Adrenal gland (tissue), 5 donors: ENCODE measurements at regions not wholly inside any gene's neighbourhood (a gene's known extent, or its start where the extent isn't known, plus 50 kb on each side); places are given as distances from the start of the nearest gene placed in this dataset.

ENCODE experiments used
- POLR2A ChIP-seq, 2 donors: fragments of 450-650 bp; IDR thresholded peaks; one replicate each; pipeline ENCODE4 v1.6.1; 2017; ENCODE audit warnings: antibody characterized with exemption in 2 of 2, mild to moderate bottlenecking in 2 of 2, moderate library complexity in 1 of 2
- TF ChIP-seq, protein P1 (sequence below), 6 experiments: fragments of 450-650 bp in 4 of 6; fragments of 200-600 bp in 2 of 6; sonication (generic) in 1 of 6; IDR thresholded peaks; 1 replicate in 5 of 6; 2 replicates in 1 of 6; pipeline versions ENCODE4 v1.5.1 to v1.8.0; 2016 to 2021; ENCODE audit warnings: antibody characterized with exemption in 6 of 6, mild to moderate bottlenecking in 2 of 6, moderate library complexity in 1 of 6
- donor health status: DM: no; HTN: no; CAD: no.

DNA sequence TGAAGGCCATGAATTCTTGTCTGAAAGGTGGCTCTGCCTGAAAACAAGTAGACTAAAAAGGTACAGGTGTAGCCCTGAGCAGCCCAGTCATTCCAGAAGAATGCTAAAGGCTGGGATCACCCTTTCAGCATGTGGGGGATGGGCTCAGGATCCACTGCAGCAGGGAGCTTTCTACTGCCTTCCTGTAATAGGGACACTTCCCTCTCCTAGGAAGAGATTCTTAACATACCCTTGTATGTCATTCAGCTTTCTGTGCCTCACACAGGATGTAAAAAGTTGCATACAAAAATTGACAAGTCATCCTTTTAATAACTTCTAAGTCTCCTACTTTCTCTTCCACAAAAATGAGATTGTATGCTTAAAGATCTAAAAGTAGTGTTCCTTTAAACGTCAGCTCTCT, 123.3 kb downstream of the ZNF518B start:
- TF ChIP-seq POLR2A (IDR thresholded peaks at IDR 0.05) = no peak
- TF ChIP-seq, protein P1, sequence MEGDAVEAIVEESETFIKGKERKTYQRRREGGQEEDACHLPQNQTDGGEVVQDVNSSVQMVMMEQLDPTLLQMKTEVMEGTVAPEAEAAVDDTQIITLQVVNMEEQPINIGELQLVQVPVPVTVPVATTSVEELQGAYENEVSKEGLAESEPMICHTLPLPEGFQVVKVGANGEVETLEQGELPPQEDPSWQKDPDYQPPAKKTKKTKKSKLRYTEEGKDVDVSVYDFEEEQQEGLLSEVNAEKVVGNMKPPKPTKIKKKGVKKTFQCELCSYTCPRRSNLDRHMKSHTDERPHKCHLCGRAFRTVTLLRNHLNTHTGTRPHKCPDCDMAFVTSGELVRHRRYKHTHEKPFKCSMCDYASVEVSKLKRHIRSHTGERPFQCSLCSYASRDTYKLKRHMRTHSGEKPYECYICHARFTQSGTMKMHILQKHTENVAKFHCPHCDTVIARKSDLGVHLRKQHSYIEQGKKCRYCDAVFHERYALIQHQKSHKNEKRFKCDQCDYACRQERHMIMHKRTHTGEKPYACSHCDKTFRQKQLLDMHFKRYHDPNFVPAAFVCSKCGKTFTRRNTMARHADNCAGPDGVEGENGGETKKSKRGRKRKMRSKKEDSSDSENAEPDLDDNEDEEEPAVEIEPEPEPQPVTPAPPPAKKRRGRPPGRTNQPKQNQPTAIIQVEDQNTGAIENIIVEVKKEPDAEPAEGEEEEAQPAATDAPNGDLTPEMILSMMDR (IDR thresholded peaks at IDR 0.05) = no peak
